Stromal cell of bone marrow (primary cell): ENCODE measurements at regions not wholly inside any gene's neighbourhood (a gene's known extent, or its start where the extent isn't known, plus 50 kb on each side); places are given as distances from the start of the nearest gene placed in this dataset.
"Not testable (repeated sequence)": the region's sequence is repeated elsewhere in the genome, so short reads cannot be mapped to it uniquely, and the experiment has no call there.

Source experiments
- DNase-seq: peaks from one replicate; pipeline ENCODE4 v3.0.0-alpha.2; 2012; ENCODE audit warnings: low read depth

DNA sequence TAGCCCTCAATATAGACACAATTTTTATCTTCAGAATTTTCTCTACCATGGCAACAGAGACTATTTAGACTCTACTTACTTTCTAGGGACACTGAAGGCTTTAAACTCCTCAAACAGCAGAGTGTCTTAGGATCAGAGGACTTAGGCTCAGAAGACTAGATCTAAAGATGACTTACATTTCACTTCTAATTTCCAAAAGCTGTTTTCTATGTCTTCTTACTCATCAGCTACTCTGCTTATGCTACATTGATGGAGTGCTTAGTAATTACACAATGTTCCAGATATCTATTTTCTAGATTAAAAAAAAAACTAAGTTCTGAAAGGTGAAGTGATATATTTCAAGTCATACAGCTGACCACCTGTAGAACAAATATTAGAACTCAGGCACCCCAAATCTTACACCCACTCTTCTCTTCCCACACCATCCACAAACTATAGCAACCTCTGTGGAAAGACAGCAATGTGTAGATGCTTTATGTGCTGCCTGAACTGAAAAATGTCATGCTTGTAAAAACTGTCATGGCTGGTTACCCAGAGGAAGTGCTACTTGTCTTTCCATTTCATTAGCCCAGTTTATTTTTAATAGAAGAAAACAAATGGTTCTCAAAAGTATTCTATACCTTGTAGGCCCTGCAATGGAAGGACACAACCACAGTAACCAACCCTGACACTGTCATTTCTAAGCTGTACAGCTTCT, 831.0 kb upstream of the ACVR2A start:
- no peak for DNase-seq

DNA sequence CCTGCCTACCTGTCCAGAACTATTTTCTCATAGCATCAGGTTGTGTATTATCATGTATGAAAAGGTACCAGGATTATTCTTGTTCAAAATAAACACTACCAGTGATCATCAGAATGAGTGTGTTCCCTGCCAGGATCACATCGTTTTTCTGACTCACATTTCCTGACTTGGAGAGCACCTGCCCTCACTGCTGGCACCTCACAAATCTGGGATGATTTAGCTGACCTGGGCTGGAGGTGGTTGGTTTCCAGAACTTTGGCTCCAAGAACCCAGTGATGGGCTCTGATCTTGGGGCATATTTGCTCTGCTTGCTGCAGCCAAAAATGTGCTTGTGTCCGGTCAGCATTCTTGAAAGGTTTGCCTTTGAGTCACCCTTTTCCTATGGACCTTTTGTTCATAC, 836.3 kb upstream of the ACVR2A start:
- no peak for DNase-seq

DNA sequence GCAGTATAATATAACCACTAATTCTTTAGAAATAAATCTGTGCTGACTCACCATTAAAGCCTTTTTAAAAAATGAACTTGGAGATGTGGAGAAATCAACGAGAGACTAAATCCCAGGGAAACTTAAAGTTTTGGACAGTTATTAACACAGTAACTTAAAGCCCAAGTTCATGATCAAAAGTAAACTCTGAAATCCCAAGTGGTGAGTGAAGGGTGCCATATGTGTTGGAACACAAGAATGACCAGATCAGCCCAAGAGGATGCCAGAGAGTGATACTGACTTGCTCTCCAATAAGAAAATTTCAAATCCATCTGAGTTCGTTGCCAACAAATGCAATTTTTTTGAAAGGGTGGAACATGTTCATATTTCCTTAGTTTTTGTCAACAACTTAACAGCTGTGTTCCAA, 838.1 kb upstream of the ACVR2A start:
- no peak for DNase-seq

DNA sequence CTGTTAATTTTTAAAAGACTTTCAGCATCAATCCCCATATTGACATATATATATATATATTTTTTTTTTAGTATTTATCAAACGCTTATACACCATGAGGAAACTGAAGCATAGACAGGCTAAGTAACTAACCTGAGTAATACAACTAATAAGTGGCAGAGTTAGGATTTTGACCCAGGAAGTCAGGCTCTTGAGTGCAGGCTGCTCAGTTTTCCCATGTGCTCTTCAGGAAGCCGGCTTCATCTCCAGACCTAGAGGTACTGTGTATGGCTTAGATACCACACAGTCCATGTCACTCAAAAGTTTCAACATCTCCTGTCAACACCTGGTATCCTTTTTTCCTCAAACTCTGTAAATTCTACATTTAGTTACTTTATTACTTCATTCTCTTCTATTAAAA, 841.7 kb upstream of the ACVR2A start:
- no peak for DNase-seq

DNA sequence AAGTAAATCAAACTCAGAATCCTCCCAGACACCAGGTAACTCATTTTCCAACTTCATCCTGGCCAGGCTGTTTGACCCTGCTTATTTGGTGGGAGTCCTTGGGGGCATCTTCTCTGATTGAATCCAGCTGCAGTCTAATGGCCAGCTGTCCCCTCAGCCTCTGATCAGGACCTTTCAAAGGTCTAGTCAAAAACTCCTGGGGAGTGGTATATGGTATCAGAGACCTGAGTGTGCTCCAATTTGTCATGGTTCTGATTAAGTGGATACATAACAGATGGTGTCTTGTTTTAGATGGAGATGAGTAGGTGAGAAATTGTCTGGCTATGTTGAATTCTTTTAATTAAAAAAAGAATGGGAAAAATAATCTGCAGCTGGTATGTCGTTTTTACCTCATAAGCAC, 842.6 kb upstream of the ACVR2A start:
- DNase-seq: no peak

DNA sequence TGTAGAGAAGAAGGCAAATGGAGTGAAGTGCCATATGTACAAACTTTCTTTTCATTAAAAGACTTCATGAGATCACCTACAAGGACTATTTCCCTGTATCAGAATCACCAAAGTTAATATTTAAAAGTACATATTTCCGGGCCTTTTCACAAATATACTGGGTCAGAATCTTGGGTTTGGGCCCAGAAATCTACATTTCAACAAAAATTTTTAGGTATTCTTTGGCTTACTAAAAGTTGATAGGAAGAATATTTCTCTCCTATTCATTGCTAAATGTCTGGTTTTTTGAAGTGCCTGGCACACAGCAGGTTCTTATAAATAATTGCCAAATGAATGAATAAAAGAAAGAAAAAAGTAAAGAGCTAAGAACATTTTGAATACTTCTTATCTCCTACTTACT, 843.8 kb upstream of the ACVR2A start:
- DNase-seq: no peak

DNA sequence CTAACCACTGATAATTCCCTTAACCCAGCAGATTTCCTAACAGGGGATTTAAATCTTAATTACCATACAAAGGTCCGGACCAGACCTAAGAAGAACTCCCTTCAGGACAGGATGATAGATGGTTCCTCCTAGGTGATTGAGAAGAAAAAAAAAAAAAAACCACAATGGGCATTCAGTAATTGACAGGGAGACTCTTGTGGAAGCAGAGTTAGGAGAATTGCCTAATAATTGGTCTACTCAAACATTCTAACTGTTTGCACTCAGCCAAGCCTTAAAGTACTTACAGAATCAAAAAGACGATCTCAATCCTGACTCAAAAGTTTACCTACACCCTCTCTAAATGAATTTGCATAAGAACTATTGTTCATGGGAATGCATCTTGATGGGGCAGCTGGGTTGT, 844.7 kb upstream of the ACVR2A start:
- DNase-seq: not testable (repeated sequence)

DNA sequence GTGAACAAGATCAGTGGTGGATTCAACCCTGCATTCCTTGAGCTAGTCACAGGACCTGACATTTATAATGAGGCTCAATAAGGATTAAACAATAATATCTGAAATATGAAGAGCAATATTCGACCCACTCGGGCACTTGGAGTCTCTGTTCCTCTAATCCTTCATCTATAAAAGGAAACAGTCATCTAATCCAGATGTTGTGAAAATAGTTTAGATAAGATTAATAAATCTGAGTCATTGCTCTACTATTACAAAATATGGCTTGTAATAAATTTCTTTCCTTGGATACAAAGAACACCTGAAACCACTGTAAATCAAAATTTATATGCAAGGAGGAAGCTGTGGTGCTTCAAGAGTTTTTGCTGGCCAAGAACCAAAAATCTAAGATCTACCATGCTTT, 846.9 kb upstream of the ACVR2A start:
- no peak for DNase-seq

DNA sequence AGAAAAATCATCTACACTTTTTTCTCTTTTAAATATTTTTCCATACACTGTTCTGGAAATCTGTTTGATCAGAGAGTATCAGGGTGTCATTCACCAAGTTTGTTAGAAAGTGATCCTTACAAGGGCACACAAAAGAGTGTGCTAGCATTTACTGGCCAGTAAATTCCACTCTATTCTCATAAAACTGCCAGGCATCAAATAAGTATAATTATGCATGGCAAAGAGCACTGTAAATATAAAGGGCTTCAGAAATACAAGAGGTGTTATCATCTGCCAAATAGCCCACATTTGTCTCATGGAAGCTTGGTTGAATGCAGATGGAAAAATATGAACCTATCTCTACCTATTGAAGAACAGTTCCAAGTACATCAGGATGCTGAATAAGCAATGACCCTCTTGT, 847.3 kb upstream of the ACVR2A start:
- DNase-seq: no peak

DNA sequence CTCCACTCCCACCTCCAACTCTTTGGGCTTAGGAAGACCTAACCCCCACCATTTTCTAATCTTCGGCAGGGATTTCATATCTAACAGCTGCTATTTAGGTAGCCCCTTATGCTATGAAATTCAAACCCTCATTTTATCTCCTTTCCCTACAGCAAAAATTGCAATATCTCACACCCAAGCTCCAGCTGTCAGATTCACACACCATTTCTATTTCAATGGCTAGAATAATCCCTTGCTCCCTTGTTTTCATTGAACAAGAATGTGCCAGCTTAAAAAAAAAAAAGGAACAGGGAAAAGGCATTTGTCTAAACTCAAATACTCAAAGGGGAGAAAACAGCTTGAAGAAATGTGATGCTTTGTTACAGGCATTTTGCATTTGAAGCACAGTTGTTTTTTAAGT, 850.6 kb upstream of the ACVR2A start:
- no peak for DNase-seq

DNA sequence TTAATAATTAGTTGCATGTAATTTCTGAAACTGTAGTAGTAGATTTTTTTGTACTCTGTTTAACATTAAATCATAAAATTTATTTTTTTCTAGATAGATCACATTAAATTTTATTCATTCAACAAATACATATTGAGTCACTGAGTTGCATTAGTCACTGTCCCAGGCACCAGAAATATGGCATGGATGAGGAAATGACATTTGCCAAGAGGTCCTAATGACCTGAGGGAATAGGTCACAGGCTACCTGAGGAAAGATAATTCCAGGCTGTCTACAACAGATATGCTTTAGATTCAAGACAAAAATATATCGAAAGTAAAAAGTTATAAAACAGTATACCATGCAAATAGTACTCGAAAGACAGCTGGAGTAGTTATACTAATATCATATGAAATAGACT, 852.4 kb upstream of the ACVR2A start:
- no peak for DNase-seq

DNA sequence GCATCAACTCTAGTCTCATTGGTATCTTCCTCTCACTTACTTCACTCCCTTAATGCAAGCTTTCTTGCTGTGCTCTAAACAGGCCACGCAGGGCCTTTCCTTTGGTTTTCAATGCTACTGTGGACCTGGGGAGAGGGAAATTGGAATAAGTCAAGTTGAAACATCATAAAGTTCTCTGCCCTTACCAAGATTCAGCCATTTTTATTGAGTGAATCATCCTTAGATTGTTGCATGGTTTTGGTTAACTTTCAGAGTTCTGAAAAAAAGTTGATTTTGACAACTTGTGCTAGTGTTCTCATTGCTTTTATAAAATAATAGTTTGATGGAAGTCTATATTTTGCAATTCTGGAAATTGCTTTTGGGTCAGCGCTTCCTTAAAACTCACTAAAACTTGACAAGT, 852.8 kb upstream of the ACVR2A start:
- DNase-seq: no peak

DNA sequence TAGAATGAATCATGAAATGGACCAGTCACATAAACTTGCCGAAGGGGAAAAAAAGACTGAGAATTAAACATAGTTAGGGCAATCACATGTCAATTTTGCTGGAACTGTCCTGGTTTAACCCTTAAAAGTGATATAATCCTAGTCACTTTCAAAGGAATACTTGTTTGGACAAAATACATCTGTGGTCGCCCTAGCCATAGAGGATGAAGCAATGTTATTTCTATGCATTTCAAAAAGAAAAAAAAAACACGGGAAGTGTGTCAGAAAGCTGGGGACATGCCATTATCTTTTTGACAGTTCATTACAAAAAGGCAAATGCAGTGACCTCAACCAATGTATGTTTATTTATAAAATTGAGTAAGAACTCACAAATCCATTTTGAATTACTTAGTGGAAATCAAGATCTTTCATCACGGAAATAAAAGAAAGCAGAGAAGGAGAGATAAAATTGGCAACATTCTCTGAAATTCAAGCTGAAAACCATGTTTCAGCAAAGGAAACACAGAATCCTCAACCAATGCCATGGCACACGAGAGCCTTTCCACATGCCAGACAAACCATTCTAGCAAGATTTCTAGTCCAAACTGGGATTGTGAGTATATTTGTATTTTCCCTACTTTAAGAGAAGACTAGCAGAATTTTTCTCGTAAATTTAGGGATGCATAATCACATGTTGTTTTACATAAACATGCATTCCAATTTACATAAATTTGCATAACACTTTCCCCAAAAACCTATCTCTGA, 854.3 kb upstream of the ACVR2A start:
- no peak for DNase-seq

DNA sequence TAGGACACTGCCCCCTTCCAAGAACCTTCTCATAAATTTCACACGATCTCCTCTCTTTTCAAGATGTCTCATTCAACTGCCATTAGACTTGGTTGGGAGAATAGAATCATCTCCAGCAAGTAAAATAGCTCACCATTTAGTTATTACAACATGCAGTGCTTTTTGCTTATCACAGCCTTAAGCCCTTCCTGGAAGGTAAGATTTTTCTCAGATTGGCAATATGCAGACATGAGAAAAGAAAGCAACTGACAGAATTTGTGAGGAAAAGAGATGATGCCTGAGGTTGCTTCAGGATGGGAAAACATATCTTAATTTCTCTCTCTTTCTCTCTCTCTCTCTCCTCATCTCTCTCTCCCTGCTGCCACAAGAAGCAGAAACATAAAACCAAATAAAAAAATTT, 855.1 kb upstream of the ACVR2A start:
- DNase-seq: no peak

DNA sequence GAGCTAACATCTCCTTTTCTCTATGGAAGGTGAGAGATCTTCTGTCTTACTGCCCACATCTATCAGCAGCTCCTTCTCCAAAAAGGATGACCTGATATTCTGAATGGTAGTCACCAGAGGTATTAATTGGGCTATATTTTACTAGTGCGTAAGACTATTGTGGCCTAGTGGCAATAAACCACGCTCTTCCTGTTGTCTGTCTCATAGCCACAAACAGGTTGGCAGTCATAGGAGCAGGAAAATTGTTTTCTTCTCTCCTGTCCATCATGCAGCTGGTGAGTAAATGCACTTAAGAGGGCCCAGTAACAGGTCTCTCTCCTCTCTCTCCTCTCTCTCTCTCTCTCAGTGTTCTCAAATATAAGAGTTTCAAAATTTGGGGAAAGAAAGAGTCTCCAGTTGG, 856.8 kb upstream of the ACVR2A start:
- DNase-seq: no peak

DNA sequence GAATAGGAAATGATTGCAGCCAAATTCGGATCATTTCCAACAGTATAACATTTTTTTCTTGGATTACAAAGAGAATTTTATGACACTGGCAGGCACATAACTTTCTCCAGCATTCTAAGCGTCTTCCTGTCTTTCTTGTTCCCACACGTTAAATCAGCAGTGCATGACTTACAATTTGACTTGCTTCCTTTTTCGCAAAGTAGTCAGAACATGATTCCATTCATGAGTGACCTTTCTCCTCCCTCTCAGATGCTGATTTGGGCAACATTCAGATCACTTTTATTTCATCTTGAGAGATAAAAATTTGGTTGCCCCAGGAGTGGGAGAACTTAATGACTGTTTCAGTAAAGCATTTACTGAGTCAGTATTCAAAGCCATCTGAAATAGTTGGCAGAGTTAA, 858.7 kb upstream of the ACVR2A start:
- no peak for DNase-seq

DNA sequence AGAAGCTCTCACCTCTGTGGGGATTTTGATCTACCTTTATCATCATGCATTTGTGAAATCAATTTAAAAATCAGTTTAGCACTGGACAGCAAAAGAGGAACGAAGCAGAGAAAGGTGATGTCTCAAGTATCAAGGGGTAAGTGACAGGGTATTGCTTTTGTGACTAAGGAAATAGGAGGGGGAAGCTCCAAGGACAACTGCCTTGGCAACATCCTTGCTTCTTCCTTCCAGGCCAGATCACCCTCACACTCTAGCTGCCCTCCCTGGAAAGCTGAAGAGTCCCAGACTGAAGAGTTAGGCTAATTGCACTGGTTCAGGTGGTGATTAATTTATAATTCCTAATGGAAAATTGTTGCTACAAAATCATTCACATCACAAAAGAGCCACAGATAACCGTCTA, 859.1 kb upstream of the ACVR2A start:
- no peak for DNase-seq

DNA sequence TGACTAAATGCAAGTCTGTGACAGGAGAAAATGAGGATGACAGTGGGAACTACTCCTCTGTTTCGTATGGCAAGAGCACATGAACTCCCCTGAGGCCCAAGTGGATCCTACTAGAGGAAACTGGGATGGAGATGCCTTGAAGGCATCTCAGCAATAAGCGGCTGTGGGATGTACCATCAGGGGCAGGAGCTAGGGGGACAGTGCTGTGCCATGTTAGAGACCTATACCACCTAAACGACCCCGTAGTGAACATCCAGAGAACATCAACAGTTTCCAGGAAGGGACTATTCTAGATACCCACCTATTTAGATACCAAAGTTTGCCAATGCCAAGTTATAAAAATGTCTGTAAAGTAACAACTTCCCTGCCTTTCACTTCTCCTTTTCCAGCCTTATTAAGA, 860.8 kb upstream of the ACVR2A start:
- no peak for DNase-seq

DNA sequence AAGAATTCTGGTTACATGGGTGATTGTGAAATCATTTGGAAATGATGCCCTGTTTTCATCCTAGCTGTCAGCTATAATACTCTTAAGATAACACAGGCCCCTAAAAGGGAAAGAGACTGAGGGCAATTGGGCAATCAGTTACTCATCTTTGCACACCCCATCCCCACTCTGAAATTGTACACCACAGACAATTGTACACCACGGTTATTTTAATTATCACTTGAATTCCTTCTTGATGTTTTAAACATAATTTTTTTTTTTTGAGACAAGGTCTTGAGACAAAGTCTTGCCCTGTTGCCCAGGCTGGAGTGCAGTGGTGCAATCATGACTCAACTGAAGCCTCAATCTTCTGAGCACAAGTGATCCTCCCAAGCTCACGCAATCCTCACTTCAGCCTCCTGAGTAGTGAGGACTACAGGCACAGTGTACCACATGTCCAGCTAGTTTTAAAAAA, 862.4 kb upstream of the ACVR2A start:
- DNase-seq: peak; percentile 93

DNA sequence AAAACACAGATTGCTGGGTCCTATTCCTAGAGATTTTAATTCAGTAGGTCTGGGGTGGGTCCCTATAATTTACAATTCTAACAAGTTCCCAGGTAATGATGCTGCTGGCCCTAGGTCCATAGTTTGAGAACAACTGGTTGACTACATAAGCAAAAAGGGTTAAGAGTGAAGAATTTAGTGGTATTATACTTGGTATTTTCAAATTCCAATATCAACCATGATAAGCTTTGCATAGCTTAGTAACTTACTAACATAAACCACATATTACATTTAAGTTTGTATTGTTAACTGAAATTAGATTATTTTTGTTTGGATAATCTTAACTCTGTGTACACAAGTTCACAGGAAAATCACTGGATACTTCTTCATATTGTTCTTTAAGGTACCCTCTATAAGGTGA, 862.9 kb upstream of the ACVR2A start:
- no peak for DNase-seq

DNA sequence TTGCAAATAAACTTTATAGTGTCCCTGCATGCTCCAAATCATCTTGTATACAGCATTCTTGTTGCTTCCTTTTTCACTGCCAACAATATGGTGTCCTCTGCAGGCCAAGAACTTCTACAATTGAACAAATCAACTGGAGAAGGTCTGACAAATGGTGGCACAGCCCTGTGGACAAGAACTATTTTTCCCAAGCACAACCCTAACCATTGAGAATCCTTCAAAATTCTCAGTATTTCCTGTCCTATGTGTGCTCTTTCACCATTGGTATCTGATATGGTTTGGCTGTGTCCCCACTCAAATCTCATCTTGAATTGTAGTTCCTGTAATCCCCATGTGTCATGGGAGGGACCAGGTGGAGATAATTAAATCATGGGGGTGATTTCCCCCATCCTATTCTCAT, 865.1 kb upstream of the ACVR2A start:
- no peak for DNase-seq

DNA sequence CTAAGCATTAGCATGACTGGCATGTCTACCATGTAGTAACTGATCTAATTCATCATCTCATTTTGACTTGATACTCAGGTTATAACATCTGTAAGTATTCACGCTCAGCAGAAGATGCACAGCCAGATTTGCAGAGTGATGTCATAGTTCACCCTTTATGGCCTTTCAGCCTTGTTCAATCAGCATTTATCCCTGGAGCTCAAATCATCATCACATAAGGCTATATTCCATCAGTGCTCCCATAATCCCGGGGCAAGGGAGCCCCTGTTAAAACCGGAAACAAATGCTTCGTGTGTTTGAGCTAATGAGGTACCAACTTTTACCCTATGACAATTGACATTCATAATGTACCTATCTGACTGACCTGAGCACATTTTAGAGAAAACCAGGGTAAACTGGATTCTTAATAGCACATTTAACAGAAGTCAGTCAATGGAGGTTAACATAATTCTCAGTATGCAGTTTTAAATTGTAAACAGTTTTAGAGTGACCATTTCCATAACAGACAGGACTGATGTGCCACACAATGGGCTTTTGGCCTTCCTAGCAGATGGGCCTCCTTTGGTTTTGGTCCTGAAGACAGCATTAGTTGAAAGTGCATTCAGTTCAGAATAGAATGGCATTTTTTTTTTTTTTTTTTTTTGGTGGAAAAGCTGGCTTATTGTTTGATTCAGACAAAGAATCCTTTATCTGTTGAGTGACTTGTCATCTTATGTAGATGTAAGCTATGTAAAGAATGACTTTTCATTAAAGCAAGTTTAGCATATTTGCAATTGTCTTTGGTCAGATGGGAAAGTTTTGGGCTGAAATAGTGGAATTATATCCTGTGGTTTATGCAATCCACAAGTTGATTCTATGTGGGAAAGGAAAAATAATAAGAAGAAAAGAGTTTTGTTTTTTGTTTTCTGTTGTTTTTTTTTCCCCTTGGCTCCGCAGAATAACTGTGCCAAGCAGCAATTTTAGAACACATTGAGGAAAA, 866.0 kb upstream of the ACVR2A start:
- no peak for DNase-seq

DNA sequence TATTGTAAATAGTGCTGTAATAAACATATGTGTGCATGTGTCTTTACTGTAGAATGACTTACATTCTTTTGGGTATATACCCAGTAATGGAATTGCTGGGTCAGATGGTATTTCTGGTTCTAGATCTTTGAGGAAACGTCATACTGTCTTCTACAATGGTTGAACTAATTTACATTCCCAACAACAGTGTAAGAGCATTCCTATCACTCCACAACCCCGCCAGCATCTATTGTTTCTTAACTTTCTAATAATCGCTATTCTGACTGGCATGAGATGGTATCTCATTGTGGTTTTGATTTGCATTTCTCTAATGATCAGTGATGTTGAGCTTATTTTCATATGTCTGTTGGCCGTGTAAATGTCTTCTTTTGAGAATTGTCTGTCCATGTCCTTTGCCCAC, 873.8 kb upstream of the ACVR2A start:
- not testable (repeated sequence) for DNase-seq
